SK-N-SH (cell line): ENCODE measurements at regions not wholly inside any gene's neighbourhood (a gene's known extent, or its start where the extent isn't known, plus 50 kb on each side); places are given as distances from the start of the nearest gene placed in this dataset.

Experiments used
- CTCF ChIA-PET: fragments of 300-600, 350-600 bp; formaldehyde crosslinking; extraction: SDS; loops from one replicate; lab custom pipeline; 2021; lab: Yijun Ruan, JAX
- POLR2A ChIA-PET: fragments of 350-600 bp; sonication (Branson Sonifier 250); formaldehyde crosslinking; extraction: SDS; loops from one replicate; lab custom pipeline; 2020; ENCODE audit warnings: antibody characterized with exemption, inconsistent platforms; lab: Yijun Ruan, JAX
- DNase-seq: peaks from one replicate; pipeline ENCODE4 v3.0.0; 2012
- H2AFZ ChIP-seq: fragments of 200-600 bp; sonication (generic); 2 replicates; pipeline ENCODE4 v1.8.1; 2016; ENCODE audit warnings: antibody characterized with exemption, mild to moderate bottlenecking, low read depth
- H3F3A ChIP-seq: fragments of 200-600 bp; sonication (generic); replicated peaks from 2 replicates; pipeline ENCODE3; 2016; ENCODE audit warnings: antibody characterized with exemption, mild to moderate bottlenecking; ENCODE audit not compliant: insufficient read depth
- H3K27ac ChIP-seq, 2 experiments: fragments of 200-500 bp in 1 of 2; fragments of 200-600 bp in 1 of 2; sonication (Bioruptor generic) in 1 of 2; sonication (generic), shearing (Covaris generic) in 1 of 2; 2 replicates each; pipeline versions ENCODE4 v1.5.1 to v1.6.1; 2014 to 2016; ENCODE audit warnings: low read depth in 2 of 2, inconsistent platforms in 1 of 2, low read length in 1 of 2, mild to moderate bottlenecking in 1 of 2, mixed read lengths in 1 of 2
- H3K27me3 ChIP-seq: fragments of 200-600 bp; sonication (generic), shearing (Covaris generic); 2 replicates; pipeline ENCODE4 v1.6.1; 2016; ENCODE audit warnings: mixed run types; ENCODE audit not compliant: insufficient read depth
- H3K36me3 ChIP-seq, 2 experiments: fragments of 200-500 bp in 1 of 2; fragments of 200-600 bp in 1 of 2; sonication (Bioruptor generic) in 1 of 2; sonication (generic) in 1 of 2; replicated peaks in 1 of 2; 2 replicates each; pipeline versions ENCODE3 to v1.5.1; 2014 to 2016; ENCODE audit warnings: low read length in 1 of 2, mild to moderate bottlenecking in 1 of 2; ENCODE audit not compliant: insufficient read depth in 2 of 2, control insufficient read depth in 1 of 2
- H3K4me1 ChIP-seq, 2 experiments: fragments of 200-500 bp in 1 of 2; fragments of 200-600 bp in 1 of 2; sonication (Bioruptor generic) in 1 of 2; sonication (generic), shearing (Covaris generic) in 1 of 2; 2 replicates each; pipeline versions ENCODE4 v1.5.1 to v1.6.1; 2014 to 2016; ENCODE audit warnings: low read depth in 1 of 2, low read length in 1 of 2, mixed run types in 1 of 2; ENCODE audit not compliant: insufficient read depth in 2 of 2, control insufficient read depth in 1 of 2
- H3K4me2 ChIP-seq: fragments of 200-600 bp; sonication (generic), shearing (Covaris generic); 2 replicates; pipeline ENCODE4 v1.6.1; 2017; ENCODE audit warnings: mixed run types
- H3K4me3 ChIP-seq, 2 experiments: fragments of 200-500 bp in 1 of 2; fragments of 200-600 bp in 1 of 2; sonication (Bioruptor generic) in 1 of 2; sonication (generic), shearing (Covaris generic) in 1 of 2; 2 replicates each; pipeline versions ENCODE4 v1.5.1 to v1.8.1; 2014 to 2016; ENCODE audit warnings: low read depth in 2 of 2, inconsistent platforms in 1 of 2, low read length in 1 of 2, mild to moderate bottlenecking in 1 of 2, mixed read lengths in 1 of 2, moderate library complexity in 1 of 2
- H3K79me2 ChIP-seq: fragments of 200-600 bp; sonication (generic); 2 replicates; pipeline ENCODE4 v1.8.1; 2017; ENCODE audit warnings: mild to moderate bottlenecking; ENCODE audit not compliant: insufficient read depth
- H3K9ac ChIP-seq: fragments of 200-600 bp; sonication (generic); 2 replicates; pipeline ENCODE4 v1.6.1; 2017; ENCODE audit warnings: mixed run types
- H3K9me2 ChIP-seq: fragments of 200-600 bp; sonication (generic); 2 replicates; pipeline ENCODE4 v1.6.1; 2017; ENCODE audit warnings: mixed run types
- H3K9me3 ChIP-seq: fragments of 200-600 bp; sonication (generic); 2 replicates; pipeline ENCODE4 v1.6.1; 2017; ENCODE audit warnings: mixed run types, mild to moderate bottlenecking, moderate library complexity
- H4K20me1 ChIP-seq: fragments of 200-600 bp; sonication (generic); 2 replicates; pipeline ENCODE4 v1.6.1; 2017; ENCODE audit warnings: mild to moderate bottlenecking, mixed run types; ENCODE audit not compliant: insufficient read depth
- CTCF ChIP-seq: fragments of 200-600 bp; sonication (generic); IDR thresholded peaks from 2 replicates; pipeline ENCODE4 v1.6.1; 2017; ENCODE audit warnings: antibody characterized with exemption, mild to moderate bottlenecking, moderate library complexity
- ELF1 ChIP-seq: IDR thresholded peaks from 2 replicates; pipeline ENCODE4 v1.4.0; 2012
- FOXM1 ChIP-seq: IDR thresholded peaks from 2 replicates; pipeline ENCODE4 v1.4.0; 2012; ENCODE audit warnings: low read depth, mild to moderate bottlenecking
- NRF1 ChIP-seq: IDR thresholded peaks from 2 replicates; pipeline ENCODE4 v1.6.1; 2012; ENCODE audit warnings: low read depth, mild to moderate bottlenecking, low read length
- POLR2AphosphoS5 ChIP-seq: IDR thresholded peaks from 2 replicates; pipeline ENCODE4 v1.6.1; 2012; ENCODE audit warnings: low read depth, low read length
- RAD21 ChIP-seq: IDR thresholded peaks from 2 replicates; pipeline ENCODE4 v1.6.1; 2012; ENCODE audit warnings: mild to moderate bottlenecking, low read length
- RCOR1 ChIP-seq: fragments of 150-350 bp; IDR thresholded peaks from 2 replicates; pipeline ENCODE4 v1.6.1; 2017; ENCODE audit warnings: antibody characterized with exemption, low read length
- SMC3 ChIP-seq: IDR thresholded peaks from 2 replicates; pipeline ENCODE4 v1.6.1; 2012; ENCODE audit warnings: low read depth, low read length, improper control_type of control experiment
- TAF1 ChIP-seq: IDR thresholded peaks from 2 replicates; pipeline ENCODE4 v1.6.1; 2012; ENCODE audit warnings: low read depth, mild to moderate bottlenecking, low read length, moderate library complexity, borderline replicate concordance
- TEAD4 ChIP-seq: IDR thresholded peaks from 2 replicates; pipeline ENCODE4 v1.4.0; 2012; ENCODE audit warnings: mild to moderate bottlenecking, borderline replicate concordance; ENCODE audit not compliant: insufficient read depth
- USF1 ChIP-seq: IDR thresholded peaks from 2 replicates; pipeline ENCODE4 v1.4.0; 2012; ENCODE audit warnings: low read depth, borderline replicate concordance
- YY1 ChIP-seq: IDR thresholded peaks from 2 replicates; pipeline ENCODE4 v1.4.0; 2012; ENCODE audit warnings: low read depth, mild to moderate bottlenecking
- WGBS: methylation state at CpG from one replicate; pipeline ENCODE4 v1.1.6; 2017; ENCODE audit warnings: low lambda C conversion rate; 5-methylcytosine and 5-hydroxymethylcytosine counted together
- TF ChIP-seq, protein P1 (sequence below): fragments of 150-350 bp; IDR thresholded peaks from 2 replicates; pipeline ENCODE4 v1.6.1; 2017; ENCODE audit warnings: antibody characterized with exemption, low read length, low read depth, borderline replicate concordance

- ChIA-PET CTCF (interaction anchor here (1.1 to 2.5 kb wide), 4 partner anchors 9 to 512 kb away, joined by 3 to 9 read pairs (median 4); no protein-coding TSS in a partner anchor), POLR2A (no interaction called here)
- H3K4me2 ChIP-seq: no peak overlapping the region
- WGBS: 43% methylated on average over 4 of the region's 4 CpGs
- H3K27me3 ChIP-seq: no peaks in the 10 kb centered on the region
- no peak for DNase-seq
- H3K9me2 ChIP-seq: no peaks in the 10 kb centered on the region
- H3K4me3 ChIP-seq: no peak overlapping the region
- no peaks in the 10 kb centered on the region for H3F3A ChIP-seq
- no peaks in the 10 kb centered on the region for H3K36me3 ChIP-seq
- H3K27ac ChIP-seq: no peak overlapping the region
- H2AFZ ChIP-seq: no peak overlapping the region
- no peaks in the 10 kb centered on the region for H3K9me3 ChIP-seq
- no peaks in the 10 kb centered on the region for H4K20me1 ChIP-seq
- H3K9ac ChIP-seq: no peak overlapping the region
- no peaks in the 10 kb centered on the region for H3K79me2 ChIP-seq
- H3K4me1 ChIP-seq: peaks cover 0 to 9% of the 10 kb centered on the region in 2 experiments; a peak in 1 of 4 replicates
- TF ChIP-seq, protein P1, sequence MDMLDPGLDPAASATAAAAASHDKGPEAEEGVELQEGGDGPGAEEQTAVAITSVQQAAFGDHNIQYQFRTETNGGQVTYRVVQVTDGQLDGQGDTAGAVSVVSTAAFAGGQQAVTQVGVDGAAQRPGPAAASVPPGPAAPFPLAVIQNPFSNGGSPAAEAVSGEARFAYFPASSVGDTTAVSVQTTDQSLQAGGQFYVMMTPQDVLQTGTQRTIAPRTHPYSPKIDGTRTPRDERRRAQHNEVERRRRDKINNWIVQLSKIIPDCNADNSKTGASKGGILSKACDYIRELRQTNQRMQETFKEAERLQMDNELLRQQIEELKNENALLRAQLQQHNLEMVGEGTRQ: no peak
These were observed 672.9 kb downstream of the SQOR start for GRCh38 chr15:46307746-46308145.

- no peak overlapping the region for H3K27ac ChIP-seq
- H3K4me2 ChIP-seq: no peak overlapping the region
- peaks cover 0 to 9% of the 10 kb centered on the region in 2 experiments; a peak in 1 of 4 replicates for H3K4me1 ChIP-seq
- no peaks in the 10 kb centered on the region for H4K20me1 ChIP-seq
- H3K4me3 ChIP-seq: no peak overlapping the region
- no peaks in the 10 kb centered on the region for H3K79me2 ChIP-seq
- H3K9me2 ChIP-seq: no peaks in the 10 kb centered on the region
- H3F3A ChIP-seq: no peaks in the 10 kb centered on the region
- 47% methylated on average over 3 of the region's 3 CpGs for WGBS
- H3K36me3 ChIP-seq: no peaks in the 10 kb centered on the region
- no peak for DNase-seq
- TF ChIP-seq NRF1 (no peak), RAD21 (peak; percentile 39)
- ChIA-PET POLR2A (no interaction called here), CTCF (interaction anchor here (0.7 to 2.9 kb wide), 7 partner anchors 193 to 1781 kb away, joined by 3 to 12 read pairs (median 4); no protein-coding TSS in a partner anchor)
- H3K9ac ChIP-seq: no peak overlapping the region
- no peaks in the 10 kb centered on the region for H3K27me3 ChIP-seq
- H2AFZ ChIP-seq: no peak overlapping the region
- no peaks in the 10 kb centered on the region for H3K9me3 ChIP-seq
These were observed 675.1 kb downstream of the SQOR start for GRCh38 chr15:46309914-46310313.

DNA sequence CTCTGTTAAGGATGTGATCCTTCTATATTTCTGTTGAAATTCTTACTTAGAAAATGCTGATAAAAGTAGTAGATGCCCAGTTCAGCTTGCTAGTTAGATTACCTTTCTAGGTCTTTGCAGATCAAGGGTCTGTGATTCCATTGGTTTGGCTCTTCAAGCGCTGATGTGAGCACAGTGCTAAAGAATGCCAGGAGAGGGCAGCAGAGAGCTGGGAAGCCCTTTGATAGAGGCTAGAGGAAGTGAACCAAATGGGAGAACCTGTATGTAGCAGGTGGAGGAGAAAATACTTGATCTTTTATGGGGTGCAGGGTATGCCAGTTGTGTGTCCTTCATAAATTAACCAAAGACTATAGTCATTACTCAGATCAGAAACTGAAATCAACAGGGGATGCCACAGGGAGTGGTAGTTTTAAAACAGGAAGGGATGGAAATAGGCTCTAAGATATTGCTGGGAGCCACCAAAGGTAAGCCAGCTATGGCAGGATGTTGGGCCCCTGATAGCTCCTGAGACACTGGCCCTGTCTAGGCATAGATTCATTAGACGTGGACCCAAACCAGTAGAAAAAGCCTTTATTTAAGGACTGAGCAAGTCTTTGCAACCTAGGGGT, 677.4 kb downstream of the SQOR start:
- H3F3A ChIP-seq: no peaks in the 10 kb centered on the region
- no peaks in the 10 kb centered on the region for H3K36me3 ChIP-seq
- peak overlapping the region in 1 of 2 experiments; percentile 25; a peak in 1 of 4 replicates for H3K4me3 ChIP-seq
- ChIA-PET POLR2A (interaction anchor here (0.6 kb wide), 1 partner anchor 218 kb away, joined by 3 read pairs; no protein-coding TSS in a partner anchor), CTCF (interaction anchor here (0.6 to 2.4 kb wide), 37 partner anchors 9 to 879 kb away, joined by 3 to 19 read pairs (median 4); no protein-coding TSS in a partner anchor)
- no peak overlapping the region for H3K9ac ChIP-seq
- H3K27ac ChIP-seq: no peak overlapping the region
- H3K79me2 ChIP-seq: no peaks in the 10 kb centered on the region
- no peak overlapping the region for H3K4me2 ChIP-seq
- H3K4me1 ChIP-seq: peaks cover 0 to 17% of the 10 kb centered on the region in 2 experiments; a peak in 1 of 4 replicates
- H3K27me3 ChIP-seq: no peaks in the 10 kb centered on the region
- no peak overlapping the region for H2AFZ ChIP-seq
- TF ChIP-seq CTCF: peak; percentile 94
- no peak for TF ChIP-seq TAF1
- no peak for TF ChIP-seq ELF1
- no peak for TF ChIP-seq FOXM1
- TF ChIP-seq RAD21: peak; percentile 93
- TF ChIP-seq POLR2AphosphoS5: no peak
- no peak for TF ChIP-seq TEAD4
- TF ChIP-seq, protein P1: no peak
- 0 out of 2 replicates have a peak, but pooled peaks have one; percentile 15 for TF ChIP-seq RCOR1
- no peak for TF ChIP-seq YY1
- TF ChIP-seq SMC3: peak; percentile 85
- TF ChIP-seq USF1: no peak
- no peaks in the 10 kb centered on the region for H4K20me1 ChIP-seq
- WGBS: 14% methylated on average over 2 of the region's 2 CpGs
- peak; percentile 55 for DNase-seq
- no peaks in the 10 kb centered on the region for H3K9me3 ChIP-seq
- no peaks in the 10 kb centered on the region for H3K9me2 ChIP-seq
